ENCODE measurements at regions not wholly inside any gene's neighbourhood (a gene's known extent, or its start where the extent isn't known, plus 50 kb on each side); places are given as distances from the start of the nearest gene placed in this dataset.

GRCh38 chr2:221689140-221689539 lies 117.0 kb upstream of the EPHA4 start:
- H3K27me3 Mint-ChIP-seq: peaks cover 12% of the 10 kb centered on the region
- H3K4me3 Mint-ChIP-seq: no peak overlapping the region
- H3K9me3 Mint-ChIP-seq: no peaks in the 10 kb centered on the region
- no peak for ATAC-seq (replicated peaks)
- H3K27ac Mint-ChIP-seq: no peak overlapping the region
- no peaks in the 10 kb centered on the region for H3K36me3 Mint-ChIP-seq (ENCODE audit: low read depth)
- no peaks in the 10 kb centered on the region for H3K4me1 Mint-ChIP-seq

GRCh38 chr2:221680548-221680947 lies 108.4 kb upstream of the EPHA4 start:
- Mint-ChIP-seq H3K27me3 (no peaks in the 10 kb centered on the region), H3K4me1 (no peaks in the 10 kb centered on the region), H3K27ac (no peak overlapping the region), H3K36me3 (ENCODE audit: low read depth) (no peaks in the 10 kb centered on the region), H3K9me3 (no peaks in the 10 kb centered on the region), H3K4me3 (no peak overlapping the region)
- no peak for ATAC-seq (replicated peaks)

GRCh38 chr2:221677688-221678087 lies 105.6 kb upstream of the EPHA4 start:
- H3K4me1 Mint-ChIP-seq: no peaks in the 10 kb centered on the region
- H3K4me3 Mint-ChIP-seq: no peak overlapping the region
- no peak overlapping the region for H3K27ac Mint-ChIP-seq
- H3K9me3 Mint-ChIP-seq: no peaks in the 10 kb centered on the region
- no peaks in the 10 kb centered on the region for H3K27me3 Mint-ChIP-seq
- no peaks in the 10 kb centered on the region for H3K36me3 Mint-ChIP-seq (ENCODE audit: low read depth)
- no peak for ATAC-seq (replicated peaks)

- Mint-ChIP-seq H3K9me3 (no peaks in the 10 kb centered on the region), H3K4me3 (no peak overlapping the region), H3K4me1 (no peaks in the 10 kb centered on the region), H3K36me3 (ENCODE audit: low read depth) (no peaks in the 10 kb centered on the region), H3K27ac (no peak overlapping the region), H3K27me3 (no peaks in the 10 kb centered on the region)
- no peak for ATAC-seq (replicated peaks)
These were observed 104.6 kb upstream of the EPHA4 start for GRCh38 chr2:221676566-221677172.

- Mint-ChIP-seq H3K4me1 (no peaks in the 10 kb centered on the region), H3K4me3 (no peak overlapping the region), H3K27me3 (no peaks in the 10 kb centered on the region), H3K9me3 (peaks cover under 1% of the 10 kb centered on the region), H3K27ac (no peak overlapping the region), H3K36me3 (ENCODE audit: low read depth) (no peaks in the 10 kb centered on the region)
- no peak for ATAC-seq (replicated peaks)
These were observed 103.3 kb upstream of the EPHA4 start for GRCh38 chr2:221675201-221675908.

- ATAC-seq (replicated peaks): no peak
- H3K27me3 Mint-ChIP-seq: no peaks in the 10 kb centered on the region
- H3K9me3 Mint-ChIP-seq: peaks cover 3% of the 10 kb centered on the region
- no peak overlapping the region for H3K4me3 Mint-ChIP-seq
- no peaks in the 10 kb centered on the region for H3K36me3 Mint-ChIP-seq (ENCODE audit: low read depth)
- H3K4me1 Mint-ChIP-seq: no peaks in the 10 kb centered on the region
- H3K27ac Mint-ChIP-seq: no peak overlapping the region
These were observed 102.3 kb upstream of the EPHA4 start for GRCh38 chr2:221674446-221674845.

GRCh38 chr2:221673248-221673647 lies 101.1 kb upstream of the EPHA4 start:
- Mint-ChIP-seq H3K4me3 (no peak overlapping the region), H3K4me1 (no peaks in the 10 kb centered on the region), H3K27me3 (no peaks in the 10 kb centered on the region), H3K9me3 (peaks cover 3% of the 10 kb centered on the region), H3K27ac (no peak overlapping the region), H3K36me3 (ENCODE audit: low read depth) (no peaks in the 10 kb centered on the region)
- no peak for ATAC-seq (replicated peaks)

GRCh38 chr2:221671515-221671914 lies 99.4 kb upstream of the EPHA4 start:
- no peak for ATAC-seq (replicated peaks)
- H3K9me3 Mint-ChIP-seq: peaks cover 3% of the 10 kb centered on the region
- H3K36me3 Mint-ChIP-seq (ENCODE audit: low read depth): no peaks in the 10 kb centered on the region
- H3K27ac Mint-ChIP-seq: no peak overlapping the region
- H3K4me1 Mint-ChIP-seq: no peaks in the 10 kb centered on the region
- H3K4me3 Mint-ChIP-seq: no peak overlapping the region
- no peaks in the 10 kb centered on the region for H3K27me3 Mint-ChIP-seq

- Mint-ChIP-seq H3K36me3 (ENCODE audit: low read depth) (no peaks in the 10 kb centered on the region), H3K9me3 (peaks cover 9% of the 10 kb centered on the region), H3K4me3 (no peak overlapping the region), H3K4me1 (no peaks in the 10 kb centered on the region), H3K27ac (no peak overlapping the region), H3K27me3 (peaks cover 13% of the 10 kb centered on the region)
- no peak for ATAC-seq (replicated peaks)
These were observed 90.7 kb upstream of the EPHA4 start for GRCh38 chr2:221662689-221663391.

- ATAC-seq (replicated peaks): no peak
- Mint-ChIP-seq H3K4me1 (no peaks in the 10 kb centered on the region), H3K4me3 (no peak overlapping the region), H3K36me3 (ENCODE audit: low read depth) (no peaks in the 10 kb centered on the region), H3K27ac (no peak overlapping the region), H3K27me3 (peaks cover 7% of the 10 kb centered on the region), H3K9me3 (peaks cover 4% of the 10 kb centered on the region)
These were observed 85.7 kb upstream of the EPHA4 start for GRCh38 chr2:221657806-221658205.

GRCh38 chr2:221655300-221655699 lies 83.2 kb upstream of the EPHA4 start:
- Mint-ChIP-seq H3K9me3 (peaks cover 4% of the 10 kb centered on the region), H3K36me3 (ENCODE audit: low read depth) (no peaks in the 10 kb centered on the region), H3K27me3 (peaks cover 7% of the 10 kb centered on the region), H3K4me3 (no peak overlapping the region), H3K27ac (no peak overlapping the region), H3K4me1 (no peaks in the 10 kb centered on the region)
- ATAC-seq (replicated peaks): no peak

- no peaks in the 10 kb centered on the region for H3K9me3 Mint-ChIP-seq
- no peak overlapping the region for H3K27ac Mint-ChIP-seq
- H3K27me3 Mint-ChIP-seq: peaks cover 16% of the 10 kb centered on the region
- H3K4me3 Mint-ChIP-seq: no peak overlapping the region
- ATAC-seq (replicated peaks): no peak
- no peaks in the 10 kb centered on the region for H3K36me3 Mint-ChIP-seq (ENCODE audit: low read depth)
- no peaks in the 10 kb centered on the region for H3K4me1 Mint-ChIP-seq
These were observed 81.1 kb upstream of the EPHA4 start for GRCh38 chr2:221653182-221653581.

- H3K27me3 Mint-ChIP-seq: peaks cover 12% of the 10 kb centered on the region
- no peaks in the 10 kb centered on the region for H3K9me3 Mint-ChIP-seq
- H3K36me3 Mint-ChIP-seq (ENCODE audit: low read depth): no peaks in the 10 kb centered on the region
- ATAC-seq (replicated peaks): no peak
- H3K4me3 Mint-ChIP-seq: no peak overlapping the region
- H3K4me1 Mint-ChIP-seq: no peaks in the 10 kb centered on the region
- no peak overlapping the region for H3K27ac Mint-ChIP-seq
These were observed 77.1 kb upstream of the EPHA4 start for GRCh38 chr2:221649051-221649775.

GRCh38 chr2:221642447-221642846 lies 70.3 kb upstream of the EPHA4 start:
- Mint-ChIP-seq H3K36me3 (ENCODE audit: low read depth) (no peaks in the 10 kb centered on the region), H3K27ac (no peak overlapping the region), H3K27me3 (peaks cover 5% of the 10 kb centered on the region), H3K9me3 (peaks cover 5% of the 10 kb centered on the region), H3K4me1 (peaks cover 5% of the 10 kb centered on the region), H3K4me3 (no peak overlapping the region)
- ATAC-seq (replicated peaks): no peak
